Neural cell (in vitro differentiated cells): ENCODE measurements at regions not wholly inside any gene's neighbourhood (a gene's known extent, or its start where the extent isn't known, plus 50 kb on each side); places are given as distances from the start of the nearest gene placed in this dataset.

Experiments used
- EP300 ChIP-seq: fragments of 450-650 bp; conservative IDR thresholded peaks from 2 replicates; pipeline ENCODE4 v1.6.1; 2014; ENCODE audit warnings: antibody characterized with exemption, mild to moderate bottlenecking, moderate library complexity; ENCODE audit not compliant: poor library complexity, severe bottlenecking
- EZH2 ChIP-seq: fragments of 200-600, 300-800 bp; shearing (Covaris generic), sonication (generic); IDR thresholded peaks from 2 replicates; pipeline ENCODE4 v1.6.1; 2014; ENCODE audit warnings: antibody characterized with exemption, low read length, borderline replicate concordance, mild to moderate bottlenecking; ENCODE audit not compliant: insufficient read depth, poor library complexity, severe bottlenecking
- POLR2AphosphoS5 ChIP-seq: IDR thresholded peaks from 2 replicates; pipeline ENCODE4 v1.6.1; 2012
- TF ChIP-seq, protein P1 (sequence below): fragments of 450-650 bp; IDR thresholded peaks from 2 replicates; pipeline ENCODE4 v1.5.1; 2014; ENCODE audit warnings: antibody characterized with exemption, mild to moderate bottlenecking, moderate library complexity; ENCODE audit not compliant: poor library complexity, severe bottlenecking

DNA sequence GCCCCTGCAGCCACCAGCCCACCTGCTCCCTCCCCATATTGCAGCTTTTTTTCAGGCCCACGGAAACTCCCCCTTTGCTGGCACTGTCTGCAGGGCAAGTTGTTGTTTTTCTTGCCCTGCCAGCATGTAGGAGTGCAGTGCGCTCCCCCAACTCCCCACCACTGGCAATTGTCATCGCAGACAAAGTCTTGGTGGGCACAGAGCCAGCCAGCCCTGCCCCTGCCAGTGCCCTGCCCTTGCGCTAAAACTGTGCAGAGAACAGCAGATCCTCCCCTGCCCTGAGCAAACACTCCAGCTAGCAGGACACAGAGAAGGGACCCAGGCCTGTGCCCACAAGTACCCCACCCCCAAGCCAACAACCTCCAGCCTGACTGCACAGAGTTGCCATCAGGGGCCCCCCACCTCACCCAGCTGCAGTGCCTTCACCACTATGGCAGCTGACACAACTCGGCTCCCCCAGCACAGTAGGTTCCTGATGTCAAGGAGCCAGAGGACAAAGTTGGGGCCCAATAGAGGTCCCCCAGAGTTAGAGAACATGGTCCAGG is 158.1 kb upstream of the ARHGAP42 start:
- TF ChIP-seq, protein P1, sequence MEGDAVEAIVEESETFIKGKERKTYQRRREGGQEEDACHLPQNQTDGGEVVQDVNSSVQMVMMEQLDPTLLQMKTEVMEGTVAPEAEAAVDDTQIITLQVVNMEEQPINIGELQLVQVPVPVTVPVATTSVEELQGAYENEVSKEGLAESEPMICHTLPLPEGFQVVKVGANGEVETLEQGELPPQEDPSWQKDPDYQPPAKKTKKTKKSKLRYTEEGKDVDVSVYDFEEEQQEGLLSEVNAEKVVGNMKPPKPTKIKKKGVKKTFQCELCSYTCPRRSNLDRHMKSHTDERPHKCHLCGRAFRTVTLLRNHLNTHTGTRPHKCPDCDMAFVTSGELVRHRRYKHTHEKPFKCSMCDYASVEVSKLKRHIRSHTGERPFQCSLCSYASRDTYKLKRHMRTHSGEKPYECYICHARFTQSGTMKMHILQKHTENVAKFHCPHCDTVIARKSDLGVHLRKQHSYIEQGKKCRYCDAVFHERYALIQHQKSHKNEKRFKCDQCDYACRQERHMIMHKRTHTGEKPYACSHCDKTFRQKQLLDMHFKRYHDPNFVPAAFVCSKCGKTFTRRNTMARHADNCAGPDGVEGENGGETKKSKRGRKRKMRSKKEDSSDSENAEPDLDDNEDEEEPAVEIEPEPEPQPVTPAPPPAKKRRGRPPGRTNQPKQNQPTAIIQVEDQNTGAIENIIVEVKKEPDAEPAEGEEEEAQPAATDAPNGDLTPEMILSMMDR = no peak
- TF ChIP-seq EP300 (no peak), EZH2 (no peak), POLR2AphosphoS5 (no peak)
